Fibroblast of skin of left quadriceps (primary cell): ENCODE measurements at regions not wholly inside any gene's neighbourhood (a gene's known extent, or its start where the extent isn't known, plus 50 kb on each side); places are given as distances from the start of the nearest gene placed in this dataset.

Experiments
- DNase-seq, 2 experiments: peaks; one replicate each; pipeline ENCODE4 v3.0.0-alpha.2; 2013; ENCODE audit warnings: low read depth in 2 of 2

DNA sequence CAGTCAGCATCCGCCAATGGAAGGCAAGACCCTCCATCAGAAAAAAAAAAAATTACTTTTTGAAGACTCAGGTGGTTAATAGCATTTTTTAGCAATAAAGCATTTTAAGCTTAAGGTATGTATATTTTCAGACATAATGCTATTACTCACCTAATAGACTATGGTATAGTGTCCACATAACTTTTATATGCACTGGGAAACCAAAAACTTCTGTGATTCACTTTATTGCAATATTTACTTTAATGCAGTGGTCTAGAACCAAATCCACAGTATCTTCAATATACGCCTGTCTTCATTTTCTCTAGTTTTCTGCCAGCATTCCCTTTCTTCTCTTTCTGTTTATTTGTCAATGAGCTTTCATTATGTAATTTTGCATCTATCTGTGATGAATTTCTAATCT, 418.1 kb downstream of the SLITRK6 start:
- no peak for DNase-seq

DNA sequence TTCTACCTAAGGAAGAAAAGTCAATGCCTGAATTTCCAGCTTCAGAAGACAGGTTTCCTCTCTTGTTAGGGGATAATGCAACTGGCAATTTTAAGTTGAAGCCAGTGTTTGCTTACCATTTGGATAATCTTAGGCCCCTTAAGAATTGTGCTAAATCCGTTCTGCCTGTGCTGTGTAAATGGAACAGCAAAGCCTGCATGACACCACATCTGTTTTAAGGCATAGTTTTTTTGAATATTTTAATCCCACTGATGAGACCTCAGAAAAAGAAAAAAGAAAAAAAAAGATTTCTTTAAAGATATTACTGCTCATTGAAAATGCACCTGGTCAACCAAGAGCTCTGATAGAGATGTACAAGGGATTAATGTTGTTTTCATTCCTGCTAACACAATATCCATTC, 419.2 kb downstream of the SLITRK6 start:
- no peak for DNase-seq

DNA sequence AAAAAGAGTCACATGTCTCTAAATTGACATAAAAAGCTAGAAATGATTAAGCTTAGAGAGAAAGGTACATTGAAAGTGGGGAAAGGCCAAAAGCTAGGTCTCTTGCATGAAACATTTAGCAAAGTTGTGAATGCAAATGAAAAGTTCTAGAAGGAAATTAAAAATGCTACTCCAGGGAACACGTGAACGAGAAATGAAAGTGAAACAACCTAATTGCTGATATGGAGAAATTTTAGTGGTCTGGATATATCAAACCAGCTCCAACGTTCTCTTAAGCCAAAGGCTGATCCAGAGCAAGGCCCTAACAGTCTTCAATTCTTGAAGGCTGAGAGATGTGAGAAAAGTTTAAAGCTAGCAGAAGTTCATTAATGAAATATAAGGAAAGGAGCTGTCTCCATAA, 419.8 kb downstream of the SLITRK6 start:
- no peak for DNase-seq

DNA sequence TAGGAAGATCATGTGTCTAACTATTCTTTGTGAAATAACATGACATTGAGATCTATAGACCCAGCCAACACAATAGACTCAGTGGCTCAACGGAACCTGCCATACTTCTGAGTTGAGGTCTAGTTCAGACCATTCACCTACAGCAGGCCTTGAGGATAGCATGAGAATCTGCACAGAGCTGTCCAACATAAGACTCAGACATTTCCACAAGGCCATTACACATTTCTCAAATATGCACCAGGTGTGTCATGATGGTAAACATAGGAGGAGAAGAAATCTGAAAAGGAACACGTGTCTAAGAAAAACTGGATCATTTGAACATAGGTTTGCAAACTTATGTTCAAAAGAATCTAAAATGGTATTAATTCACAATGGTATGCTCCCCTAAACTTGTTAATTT, 421.4 kb downstream of the SLITRK6 start:
- DNase-seq = no peak

DNA sequence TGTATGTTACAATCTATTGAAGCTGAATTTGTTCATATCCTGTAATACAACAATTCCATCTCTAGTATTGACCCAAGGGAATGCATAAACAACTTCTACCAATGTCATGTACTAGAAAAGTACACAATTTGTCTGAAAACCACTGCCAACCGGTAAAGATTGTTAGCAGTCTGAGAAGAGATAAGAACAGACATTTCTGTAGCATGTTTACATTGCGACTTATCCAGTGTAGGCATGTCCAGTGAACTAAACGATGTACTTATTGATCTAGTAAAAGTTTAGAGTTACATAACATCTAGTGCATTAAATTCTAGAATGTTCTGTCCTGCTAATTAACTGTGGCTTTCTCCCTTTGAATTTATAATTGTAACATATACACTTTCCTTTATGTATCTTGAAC, 425.9 kb downstream of the SLITRK6 start:
- no peak for DNase-seq

DNA sequence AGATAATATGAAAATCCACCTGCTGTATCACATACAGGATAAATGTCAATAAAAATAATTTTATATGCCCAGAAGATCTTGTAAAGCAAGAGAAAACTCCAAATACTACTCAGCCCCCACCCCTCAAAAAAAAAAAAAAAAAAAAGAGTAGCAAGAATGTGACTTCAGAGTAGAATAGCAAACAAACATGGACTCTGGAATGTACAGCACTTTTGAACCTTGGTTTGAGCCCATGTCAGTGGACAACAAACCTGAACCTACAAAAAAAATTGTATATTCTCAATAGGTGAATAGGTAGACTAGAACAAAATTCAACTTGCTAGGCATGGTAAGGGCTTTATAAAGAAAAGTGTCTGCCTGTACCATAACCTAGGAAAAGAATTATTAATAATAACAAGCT, 428.0 kb downstream of the SLITRK6 start:
- no peak for DNase-seq

DNA sequence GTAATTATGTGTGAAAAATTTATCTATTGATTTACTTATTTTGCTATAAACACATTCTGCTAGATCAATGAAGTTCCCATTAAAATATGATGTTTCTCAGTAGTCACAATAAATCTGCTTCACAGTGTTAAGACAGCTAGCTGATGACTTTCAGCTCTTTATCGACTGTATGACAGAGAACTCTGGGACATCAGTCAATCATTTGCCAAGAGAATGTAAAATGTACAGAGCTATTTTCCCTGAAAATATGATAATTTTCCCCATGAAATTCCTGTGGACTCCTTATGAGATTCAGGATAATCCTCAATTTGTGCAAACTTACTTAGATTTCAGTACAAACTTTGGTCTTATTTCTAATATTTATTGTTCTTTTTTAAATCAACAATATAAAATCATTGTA, 430.5 kb downstream of the SLITRK6 start:
- DNase-seq = no peak

DNA sequence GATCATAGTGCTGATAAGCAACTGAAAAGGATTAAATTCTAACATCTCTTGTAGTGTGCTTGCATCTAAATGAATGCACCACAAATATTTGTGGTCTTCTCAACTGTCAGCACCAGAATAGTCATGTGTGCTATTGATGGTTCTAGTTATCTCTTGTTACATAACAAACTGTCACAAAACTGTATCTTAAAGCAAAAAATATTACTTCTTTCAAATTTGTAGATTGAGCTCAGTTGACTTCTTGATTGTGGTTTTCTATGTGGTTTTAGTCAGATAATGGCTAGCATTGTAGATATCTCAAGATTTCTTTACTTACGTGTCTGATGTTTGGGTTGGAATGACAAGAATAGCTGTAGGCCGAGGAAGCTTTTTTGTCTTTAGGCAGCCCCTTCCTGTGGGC, 431.3 kb downstream of the SLITRK6 start:
- DNase-seq = peak; percentile 47 to 51

DNA sequence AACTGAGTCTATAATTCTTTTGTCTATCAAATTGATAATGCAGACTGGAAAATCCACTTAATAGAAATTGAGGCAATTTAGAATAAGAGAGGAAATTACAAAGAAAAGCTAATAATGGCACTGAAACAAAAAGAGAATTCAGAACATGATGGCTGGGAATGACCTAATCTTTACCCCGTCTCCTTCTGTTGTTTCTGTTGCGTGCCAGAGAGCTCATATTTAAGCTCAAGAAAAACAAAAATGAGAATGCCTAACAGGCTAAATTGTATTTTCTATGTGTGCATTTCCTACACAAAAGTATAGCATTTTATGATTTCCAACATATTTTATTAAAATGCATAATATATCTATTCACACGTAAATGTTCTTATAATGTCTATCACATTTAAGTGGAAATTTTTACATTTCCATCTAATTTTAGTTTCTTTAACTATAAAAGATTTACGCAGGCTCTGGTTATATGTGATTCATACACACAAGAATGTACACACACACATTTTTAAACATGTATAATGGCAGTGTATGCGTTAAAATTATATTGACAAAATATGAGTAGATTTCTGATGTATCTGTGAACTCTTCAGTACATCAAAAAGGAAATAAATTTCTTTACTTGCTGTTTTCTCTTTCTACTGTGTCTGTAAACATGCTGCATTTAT, 432.3 kb downstream of the SLITRK6 start:
- no peak for DNase-seq

DNA sequence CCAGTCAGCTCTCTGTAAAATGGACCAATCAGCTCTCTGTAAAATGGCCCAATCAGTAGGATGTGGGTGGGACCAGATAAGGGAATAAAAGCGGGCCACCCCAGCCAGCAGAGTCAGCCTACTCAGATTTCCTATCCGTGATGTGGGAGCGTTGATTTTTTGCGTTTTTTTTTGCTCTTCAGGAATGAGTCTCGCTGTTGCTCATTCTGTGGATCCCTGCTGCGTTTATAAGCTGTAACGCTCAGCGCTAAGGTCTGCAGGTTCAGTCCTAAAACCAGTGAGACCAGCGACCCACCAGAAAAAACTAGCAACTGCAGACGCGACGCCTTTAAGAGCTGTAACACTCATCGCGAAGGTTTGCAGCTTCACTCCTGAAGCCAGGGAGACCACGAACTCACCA, 435.7 kb downstream of the SLITRK6 start:
- DNase-seq = no peak

DNA sequence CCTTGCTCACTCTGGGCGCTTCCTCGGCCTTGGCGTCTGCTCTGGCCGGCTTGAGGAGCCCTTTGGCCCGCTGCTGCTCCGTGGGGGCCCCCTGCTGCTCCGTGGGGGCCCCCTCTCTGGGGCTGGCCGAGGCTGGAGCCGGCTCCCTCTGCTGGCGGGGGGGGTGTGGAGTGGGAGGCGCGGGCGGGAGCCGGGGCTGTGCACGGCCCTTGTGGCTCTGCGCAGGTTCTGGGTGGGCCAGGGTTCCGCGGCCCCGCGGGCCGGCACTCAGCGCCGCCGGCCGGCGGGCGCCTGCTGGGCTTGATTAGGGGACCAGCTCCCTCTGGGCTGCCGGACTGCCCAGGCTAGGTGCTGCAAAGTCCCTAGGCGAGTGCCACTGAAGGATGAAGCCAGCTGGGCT, 436.2 kb downstream of the SLITRK6 start:
- no peak for DNase-seq

DNA sequence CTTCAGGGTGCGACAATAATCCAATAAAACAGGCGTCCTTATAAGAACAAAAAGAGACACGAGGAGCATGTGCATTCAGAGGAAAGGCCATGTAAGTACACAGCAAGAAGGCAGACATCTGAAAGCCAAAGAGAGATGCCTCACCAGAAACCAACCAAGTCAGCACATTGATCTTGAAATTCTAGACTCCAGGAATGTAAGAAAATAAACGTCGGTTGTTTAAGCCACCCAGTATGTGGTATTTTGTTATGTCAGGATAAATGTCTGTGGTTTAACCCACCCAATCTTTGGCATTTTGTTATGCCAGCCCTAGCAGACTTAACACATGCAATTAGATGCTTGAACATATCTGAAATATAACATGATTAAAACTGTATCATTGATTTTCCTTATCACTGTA, 452.0 kb downstream of the SLITRK6 start:
- no peak for DNase-seq

DNA sequence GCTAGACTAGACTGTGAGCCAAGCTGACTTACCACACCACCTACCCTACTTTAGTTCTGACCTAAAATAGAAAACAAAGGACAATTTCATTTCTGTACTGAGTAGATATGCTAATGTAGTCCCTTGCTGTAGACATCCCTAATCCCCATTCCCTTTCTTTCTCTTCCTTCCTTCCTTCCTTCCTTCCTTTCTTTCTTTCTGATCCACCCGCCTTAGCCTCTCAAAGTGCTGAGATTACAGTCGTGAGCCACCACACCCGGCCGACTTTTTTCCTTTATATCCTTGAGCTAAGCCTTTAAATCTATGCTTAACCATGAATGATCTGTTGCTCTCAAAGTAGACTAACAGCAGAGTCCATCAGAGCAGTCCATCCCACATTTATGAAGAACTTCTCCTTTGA, 465.0 kb downstream of the SLITRK6 start:
- DNase-seq = no peak

DNA sequence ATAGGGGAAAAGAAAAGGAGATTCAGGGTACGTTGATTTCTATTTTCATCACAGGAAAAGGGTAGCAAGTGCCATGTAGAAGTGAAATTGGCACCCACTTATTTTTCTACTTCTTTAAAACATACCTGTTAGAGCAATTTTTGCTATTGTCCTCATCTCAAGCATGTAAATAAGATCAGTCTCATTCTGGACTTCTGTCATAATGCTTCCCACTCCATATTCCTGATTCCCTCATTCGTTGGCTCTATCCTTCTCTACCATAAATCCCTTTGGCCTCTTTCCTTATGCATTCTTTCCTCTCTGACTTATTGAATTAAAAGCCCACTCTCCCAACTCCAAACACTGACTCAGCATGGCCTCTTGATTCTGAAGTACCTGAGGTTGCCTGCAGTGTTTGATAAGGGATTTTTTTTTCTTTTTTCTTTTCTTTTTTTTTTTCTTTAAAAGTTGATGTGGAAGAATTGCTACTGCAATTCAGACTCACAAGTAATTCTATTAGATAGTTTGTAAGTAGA, 465.7 kb downstream of the SLITRK6 start:
- no peak for DNase-seq

DNA sequence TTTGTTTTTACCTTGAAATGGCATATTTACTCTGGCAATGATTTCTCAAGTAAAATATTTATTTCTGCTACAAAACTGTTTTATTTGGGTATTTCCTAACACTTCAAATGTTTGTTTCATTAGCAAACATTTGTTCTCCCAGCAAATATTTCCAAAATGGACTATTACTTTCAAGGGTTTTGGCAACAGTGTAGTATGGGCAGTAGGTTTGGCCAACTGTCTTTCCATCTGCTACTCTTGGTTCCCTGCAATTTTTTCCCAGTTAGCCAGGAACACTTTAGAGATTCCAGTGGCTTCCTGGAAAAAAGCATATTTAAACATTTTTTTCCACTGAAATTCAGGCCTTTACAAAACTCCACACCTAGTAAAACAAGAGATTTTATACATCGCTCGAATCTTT, 466.6 kb downstream of the SLITRK6 start:
- no peak for DNase-seq

DNA sequence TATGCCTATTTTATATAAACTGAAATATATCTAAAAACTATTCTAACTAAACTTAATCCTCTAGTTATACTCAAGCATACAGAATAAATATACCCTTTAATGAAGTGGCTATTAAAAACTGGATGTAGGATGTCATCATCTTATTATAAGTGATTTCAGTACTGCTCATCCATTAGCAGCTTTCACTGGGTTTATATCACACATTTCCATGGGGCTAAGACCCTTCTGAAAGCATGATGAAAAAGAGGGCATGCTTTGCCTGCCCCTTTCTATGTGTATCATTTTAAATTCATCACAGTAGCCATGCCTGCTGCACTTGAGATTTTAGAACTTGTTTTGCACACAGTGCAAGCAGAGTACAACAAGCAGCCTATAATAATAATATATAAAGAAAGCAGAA, 477.5 kb downstream of the SLITRK6 start:
- DNase-seq = no peak

DNA sequence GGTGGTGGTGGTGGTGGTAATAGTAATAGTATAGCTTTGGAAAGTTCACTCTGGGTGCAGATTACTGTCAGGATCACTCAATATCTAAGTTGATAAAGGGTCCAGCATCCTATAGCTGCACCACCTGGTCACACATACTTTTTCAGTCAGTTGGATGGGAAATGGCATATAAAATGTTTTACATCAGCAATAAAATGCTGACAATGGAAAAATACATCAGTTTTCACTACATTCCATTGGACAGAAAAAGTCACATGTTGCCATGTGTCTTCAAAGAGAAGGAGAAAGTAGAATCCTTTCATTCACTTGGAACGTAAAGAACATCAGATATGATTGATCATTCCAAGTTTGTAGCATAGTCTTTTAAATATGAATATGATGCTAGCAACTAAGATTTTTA, 481.4 kb downstream of the SLITRK6 start:
- DNase-seq = no peak

DNA sequence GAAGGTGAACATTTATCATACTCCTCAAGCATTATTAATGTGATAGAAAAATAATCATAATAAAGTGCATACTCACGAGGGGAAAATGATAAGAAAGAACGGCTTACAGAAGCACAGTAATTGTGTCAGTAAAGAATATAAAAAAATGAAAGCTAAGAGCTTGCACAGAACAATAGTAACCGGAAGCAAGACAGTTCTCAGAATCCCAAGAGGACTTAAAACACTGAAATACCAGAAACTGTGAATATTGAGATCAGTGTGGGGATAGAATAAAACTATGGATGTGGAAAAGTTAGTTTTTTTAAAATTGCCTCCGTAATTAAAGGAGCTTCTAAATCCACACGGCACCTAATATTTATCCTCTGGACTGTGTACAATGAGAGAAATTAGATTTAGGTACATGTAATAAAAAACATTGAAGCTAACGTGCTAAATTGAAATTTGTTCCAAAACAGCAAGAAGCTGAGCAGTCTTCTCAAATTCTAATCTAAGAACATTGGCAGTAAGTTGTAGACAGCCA, 482.7 kb downstream of the SLITRK6 start:
- DNase-seq = no peak

DNA sequence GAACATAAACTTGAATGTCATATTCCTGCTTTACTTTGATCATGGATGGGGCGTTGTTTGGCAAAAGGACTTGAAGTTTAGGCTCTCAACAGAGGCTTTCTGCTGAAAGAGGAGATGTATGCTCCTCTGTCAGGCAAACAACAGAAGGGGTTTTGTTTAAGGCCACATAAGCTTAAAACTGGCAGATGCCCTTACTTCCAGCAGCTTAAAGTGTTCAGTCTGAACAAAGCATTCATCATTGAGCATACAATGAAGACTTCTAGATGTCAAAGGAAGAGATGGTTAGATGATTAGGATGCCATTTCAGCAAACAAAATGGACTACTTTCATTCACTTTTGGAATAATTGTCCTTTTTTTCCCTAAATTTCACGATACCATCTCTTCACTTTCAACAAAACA, 484.5 kb downstream of the SLITRK6 start:
- no peak for DNase-seq

DNA sequence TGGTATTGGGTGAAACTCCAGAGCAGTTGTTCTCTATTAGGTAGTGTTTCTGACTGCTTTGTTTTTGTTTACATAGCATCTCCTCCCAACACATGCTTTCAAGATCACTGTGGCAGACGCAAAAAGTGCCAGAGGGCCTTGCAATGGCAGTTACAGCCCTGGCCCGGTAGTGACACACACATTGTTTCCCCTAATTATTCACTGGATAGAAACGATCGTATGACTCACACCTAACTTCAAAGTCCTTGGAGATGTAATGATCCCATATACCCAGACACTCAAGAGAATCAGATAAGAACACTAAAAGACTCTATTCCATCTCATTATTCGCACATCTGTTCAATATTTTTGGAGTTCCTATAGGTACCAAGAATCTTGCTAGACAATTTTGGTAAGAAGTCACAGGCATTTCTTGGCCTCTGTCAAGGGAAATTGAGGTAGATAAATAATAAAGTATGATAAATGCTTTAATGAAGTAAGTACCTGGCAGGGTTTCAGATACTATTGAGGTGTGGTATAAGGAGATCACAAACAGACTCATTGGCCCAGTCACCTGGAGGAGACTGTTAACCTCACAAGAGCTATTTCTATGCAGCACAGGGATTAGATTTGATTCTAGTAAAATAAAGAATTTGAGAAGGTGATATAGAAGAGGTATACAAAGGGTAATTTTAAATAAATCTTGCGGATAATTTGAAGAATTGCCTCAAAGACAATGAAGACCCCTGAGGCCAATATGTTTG, 485.3 kb downstream of the SLITRK6 start:
- DNase-seq = peak; percentile 3 to 5

DNA sequence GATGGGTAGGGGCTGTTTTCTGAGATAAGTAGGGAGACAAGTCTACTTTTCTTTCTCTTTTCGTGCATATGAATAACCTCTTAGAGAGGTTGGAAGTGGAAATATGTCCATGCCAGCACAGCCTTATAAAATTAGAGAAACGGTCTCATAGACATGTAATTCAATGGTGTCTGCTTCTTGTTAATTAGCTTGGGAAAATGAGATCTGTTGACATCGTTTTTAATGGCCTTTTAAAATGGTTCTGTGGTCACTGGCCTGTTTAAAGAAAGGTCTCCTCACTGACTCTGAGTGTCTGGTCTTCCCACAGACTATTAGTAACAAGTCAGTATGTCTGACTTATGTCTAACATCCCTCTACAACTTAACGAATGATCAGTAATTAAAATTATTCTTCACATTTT, 487.1 kb downstream of the SLITRK6 start:
- no peak for DNase-seq

DNA sequence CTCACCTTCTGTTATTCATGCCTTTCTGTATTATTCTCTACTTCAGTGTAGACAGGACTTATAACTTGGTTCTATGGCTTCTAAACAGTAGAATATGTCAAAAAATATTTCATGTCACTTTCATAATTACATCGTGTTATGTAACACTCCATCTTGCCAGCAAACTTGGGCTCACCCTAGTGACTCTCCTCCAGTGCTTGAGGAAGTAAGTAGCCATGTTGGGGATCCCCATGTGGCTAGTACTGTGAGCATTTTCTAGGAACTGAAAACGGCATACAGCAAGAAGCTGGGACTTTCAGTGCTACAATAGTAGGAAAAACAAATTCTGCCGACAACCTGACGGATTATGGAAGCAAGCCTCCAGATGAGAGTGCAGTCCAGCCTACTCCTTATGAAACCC, 495.6 kb downstream of the SLITRK6 start:
- no peak for DNase-seq

DNA sequence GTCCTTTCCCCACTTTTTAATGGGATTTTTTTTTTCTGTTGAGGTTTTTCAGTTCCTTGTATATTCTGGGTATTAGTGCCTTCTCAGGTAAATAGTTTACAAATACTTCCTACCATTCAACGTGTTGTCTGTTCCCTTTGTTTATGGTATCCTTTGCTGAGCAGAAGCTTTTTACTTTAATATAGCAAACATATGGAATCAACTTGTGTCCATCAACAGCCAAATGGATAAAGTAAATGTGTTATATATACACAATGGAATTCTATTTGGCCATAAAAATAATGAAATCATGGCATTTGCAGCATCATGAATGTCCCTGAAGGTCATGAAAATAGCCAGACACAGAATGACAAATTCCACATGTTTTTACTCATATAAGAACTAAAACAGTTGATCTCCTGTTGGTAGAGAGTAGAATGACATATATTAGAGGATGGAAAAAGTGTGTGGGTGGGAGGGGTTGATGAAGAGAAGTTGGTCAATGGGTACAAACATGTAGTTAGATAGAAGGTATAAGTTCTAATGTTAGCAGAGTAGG, 500.8 kb downstream of the SLITRK6 start:
- no peak for DNase-seq
